PC-3 (cell line): ENCODE measurements at regions not wholly inside any gene's neighbourhood (a gene's known extent, or its start where the extent isn't known, plus 50 kb on each side); places are given as distances from the start of the nearest gene placed in this dataset.

Experiments
- ATAC-seq: fragments of 200-7000 bp; cut with Tn5 transposase; 2 replicates; pipeline ENCODE4 v1.9.1; 2020; ENCODE audit warnings: mild to moderate bottlenecking, moderate library complexity
- BruUV-seq: library from RNA; stranded (reverse); fragments of 400-500 nt; replicated peaks from 2 replicates; lab custom pipeline; 2021; lab: Mats Ljungman, UMichigan
- CTCF ChIA-PET: fragments of 300-600 bp; sonication (Branson Sonifier 250); formaldehyde crosslinking; loops from one replicate; lab custom pipeline; 2022; ENCODE audit warnings: antibody characterized with exemption; lab: Charles Lee
- POLR2A ChIA-PET: fragments of 300-600 bp; sonication (Branson Sonifier 250); formaldehyde crosslinking; loops from one replicate; lab custom pipeline; 2022; ENCODE audit warnings: antibody characterized with exemption; ENCODE audit not compliant: unreplicated experiment; lab: Charles Lee
- DNase-seq: peaks from one replicate; pipeline ENCODE4 v3.0.0-alpha.2; 2015
- H2AFZ ChIP-seq: fragments of 300-600 bp; sonication (generic); 2 replicates; pipeline ENCODE4 v1.6.0; 2016; ENCODE audit warnings: antibody characterized with exemption, low read length
- H3F3A ChIP-seq: fragments of 300-600 bp; sonication (generic); one replicate; pipeline ENCODE4 v1.6.0; 2017; ENCODE audit warnings: antibody characterized with exemption, low read length, control low read depth, mild to moderate bottlenecking; ENCODE audit not compliant: unreplicated experiment
- H3K27ac ChIP-seq: fragments of 300-600 bp; sonication (generic); 2 replicates; pipeline ENCODE4 v1.5.1; 2016; ENCODE audit warnings: mild to moderate bottlenecking, low read length
- H3K27me3 ChIP-seq: fragments of 300-600 bp; sonication (generic); 2 replicates; pipeline ENCODE4 v1.6.1; 2016; ENCODE audit warnings: low read length, mixed read lengths
- H3K36me3 ChIP-seq: fragments of 300-600 bp; sonication (generic); 2 replicates; pipeline ENCODE4 v1.6.1; 2016; ENCODE audit warnings: low read depth, mixed run types, low read length, mixed read lengths
- H3K4me1 ChIP-seq: fragments of 300-600 bp; sonication (generic); 2 replicates; pipeline ENCODE4 v1.5.1; 2016; ENCODE audit warnings: low read length; ENCODE audit not compliant: insufficient read depth
- H3K4me2 ChIP-seq: fragments of 300-600 bp; sonication (generic); 2 replicates; pipeline ENCODE4 v1.6.0; 2016; ENCODE audit warnings: low read length
- H3K4me3 ChIP-seq: fragments of 300-600 bp; sonication (generic); 2 replicates; pipeline ENCODE4 v1.5.1; 2016; ENCODE audit warnings: mild to moderate bottlenecking, low read length, mixed read lengths
- H3K79me2 ChIP-seq: fragments of 300-600 bp; sonication (generic); 2 replicates; pipeline ENCODE4 v1.6.1; 2017; ENCODE audit warnings: low read length, mixed read lengths
- H3K9ac ChIP-seq: fragments of 300-600 bp; sonication (generic); 2 replicates; pipeline ENCODE4 v1.6.0; 2016; ENCODE audit warnings: mild to moderate bottlenecking, low read length
- H3K9me2 ChIP-seq: fragments of 300-600 bp; sonication (generic); replicated peaks from 2 replicates; pipeline ENCODE4 v1.6.1; 2016; ENCODE audit warnings: mixed run types, low read length, mixed read lengths
- H3K9me3 ChIP-seq: fragments of 300-600 bp; sonication (generic); 2 replicates; pipeline ENCODE4 v1.6.1; 2016; ENCODE audit warnings: low read length, mixed read lengths
- H4K20me1 ChIP-seq: fragments of 300-600 bp; sonication (generic); 2 replicates; pipeline ENCODE4 v1.6.1; 2016; ENCODE audit warnings: low read length, mixed read lengths
- CTCF ChIP-seq: fragments of 300-600 bp; sonication (generic); conservative IDR thresholded peaks from 2 replicates; pipeline ENCODE4 v1.5.1; 2017; ENCODE audit warnings: antibody characterized with exemption, low read depth, mild to moderate bottlenecking, low read length
- EZH2 ChIP-seq: fragments of 300-600 bp; sonication (generic); IDR thresholded peaks from one replicate; pipeline ENCODE4 v1.6.1; 2017; ENCODE audit warnings: antibody characterized with exemption, mild to moderate bottlenecking, low read length; ENCODE audit not compliant: unreplicated experiment
- EZH2phosphoT487 ChIP-seq: fragments of 300-600 bp; sonication (generic); IDR thresholded peaks from 2 replicates; pipeline ENCODE4 v1.6.1; 2018; ENCODE audit warnings: mild to moderate bottlenecking, antibody characterized with exemption, low read length, borderline replicate concordance
- intact Hi-C: fragments of 100-400 bp; cut with micrococcal nuclease; formaldehyde crosslinking; loops from 2 replicates; pipeline ENCODE4 v1.9.0; 2023

- Histone ChIP-seq H3K36me3 (no peaks in the 10 kb centered on the region), H3K4me3 (no peak overlapping the region), H3K27me3 (no peaks in the 10 kb centered on the region), H4K20me1 (no peaks in the 10 kb centered on the region), H3K4me1 (peaks cover 4% of the 10 kb centered on the region; the same call in 1 of the 2 replicates), H3K79me2 (no peaks in the 10 kb centered on the region), H3K9me2 (no peaks in the 10 kb centered on the region), H3K4me2 (no peak overlapping the region), H3F3A (no peaks in the 10 kb centered on the region), H3K27ac (no peak overlapping the region), H3K9ac (no peak overlapping the region), H2AFZ (no peak overlapping the region), H3K9me3 (no peaks in the 10 kb centered on the region)
- peak; percentile 67 for ATAC-seq
- BruUV-seq = no TSS peak
- ChIA-PET CTCF (no interaction called here), POLR2A (no interaction called here)
- TF ChIP-seq EZH2 (no peak), CTCF (peak; percentile 20; the same call in 1 of the 2 replicates), EZH2phosphoT487 (no peak)
- intact Hi-C loops = loop anchor here (1.0 to 5.0 kb wide), 2 partner anchors 431 to 809 kb away; no protein-coding TSS in a partner anchor
- peak; percentile 16 for DNase-seq
These were observed 702.3 kb downstream of the SI start for GRCh38 chr3:164375995-164376394.

GRCh38 chr3:164375538-164375937 lies 702.8 kb downstream of the SI start:
- no peaks in the 10 kb centered on the region for H3K36me3 ChIP-seq
- DNase-seq (no peak), ATAC-seq (no peak)
- intact Hi-C loops = loop anchor here (5.0 kb wide), 1 partner anchor 432 kb away; no protein-coding TSS in a partner anchor
- H3K27ac ChIP-seq = no peak overlapping the region
- H3K4me1 ChIP-seq = peaks cover 4% of the 10 kb centered on the region; the same call in 1 of the 2 replicates
- no peak overlapping the region for H3K4me2 ChIP-seq
- H2AFZ ChIP-seq = no peak overlapping the region
- no peaks in the 10 kb centered on the region for H3K9me2 ChIP-seq
- no peaks in the 10 kb centered on the region for H3K79me2 ChIP-seq
- H3F3A ChIP-seq = no peaks in the 10 kb centered on the region
- H3K4me3 ChIP-seq = no peak overlapping the region
- no peaks in the 10 kb centered on the region for H3K27me3 ChIP-seq
- H3K9ac ChIP-seq = no peak overlapping the region
- TF ChIP-seq EZH2phosphoT487 = no peak
- no peak for TF ChIP-seq CTCF
- TF ChIP-seq EZH2 = no peak
- no TSS peak for BruUV-seq
- ChIA-PET POLR2A (no interaction called here), CTCF (no interaction called here)
- H3K9me3 ChIP-seq = no peaks in the 10 kb centered on the region
- no peaks in the 10 kb centered on the region for H4K20me1 ChIP-seq

- CTCF ChIA-PET = no interaction called here
- TF ChIP-seq EZH2phosphoT487 = no peak
- TF ChIP-seq CTCF = no peak
- TF ChIP-seq EZH2 = no peak
- Histone ChIP-seq H3K9me3 (no peaks in the 10 kb centered on the region), H4K20me1 (no peaks in the 10 kb centered on the region), H3K27me3 (no peaks in the 10 kb centered on the region), H3K9me2 (no peaks in the 10 kb centered on the region), H3K4me3 (no peak overlapping the region), H3K4me2 (no peak overlapping the region), H3K36me3 (no peaks in the 10 kb centered on the region), H3F3A (no peaks in the 10 kb centered on the region), H2AFZ (no peak overlapping the region), H3K9ac (no peak overlapping the region), H3K4me1 (no peaks in the 10 kb centered on the region), H3K27ac (no peak overlapping the region), H3K79me2 (no peaks in the 10 kb centered on the region)
- BruUV-seq = no TSS peak
- ATAC-seq = no peak
- intact Hi-C loops = no loop called here
- DNase-seq = no peak
- POLR2A ChIA-PET = no interaction called here
These were observed 706.6 kb downstream of the SI start for GRCh38 chr3:164371681-164372080.
